Bronchial epithelial cell (primary cell): ENCODE measurements at regions not wholly inside any gene's neighbourhood (a gene's known extent, or its start where the extent isn't known, plus 50 kb on each side); places are given as distances from the start of the nearest gene placed in this dataset.

ENCODE experiments used
- DNase-seq: peaks from one replicate; pipeline ENCODE4 v3.0.0-alpha.2; 2010; ENCODE audit warnings: low read depth
- FAIRE-seq: peaks from 2 replicates; lab custom pipeline; 2011; peaks lifted over from hg19 to GRCh38; lab: Jason Lieb, UNC
- H3K27me3 ChIP-seq: 2 replicates; pipeline ENCODE4 v1.5.1; 2011; ENCODE audit warnings: low read length; ENCODE audit not compliant: control insufficient read depth, insufficient read depth
- H3K36me3 ChIP-seq: 2 replicates; pipeline ENCODE4 v1.5.1; 2011; ENCODE audit warnings: low read length; ENCODE audit not compliant: control insufficient read depth, insufficient read depth
- H3K4me3 ChIP-seq: 2 replicates; pipeline ENCODE4 v1.5.1; 2011; ENCODE audit warnings: mild to moderate bottlenecking, low read depth, low read length, control low read depth
- CTCF ChIP-seq: IDR thresholded peaks from 2 replicates; pipeline ENCODE4 v1.5.1; 2011; ENCODE audit warnings: mild to moderate bottlenecking, moderate library complexity, low read length, control low read depth, inconsistent platforms; ENCODE audit not compliant: insufficient read depth, severe bottlenecking

- no peak for TF ChIP-seq CTCF
- no peaks in the 10 kb centered on the region for H3K27me3 ChIP-seq
- no peaks in the 10 kb centered on the region for H3K36me3 ChIP-seq
Measured at GRCh38 chr10:106338486-106338885, 826.0 kb downstream of the SORCS1 start.

GRCh38 chr10:106336874-106337273 is 827.6 kb downstream of the SORCS1 start:
- FAIRE-seq (no peak), DNase-seq (no peak)
- H3K4me3 ChIP-seq: no peak overlapping the region
- no peak for TF ChIP-seq CTCF
- H3K36me3 ChIP-seq: no peaks in the 10 kb centered on the region
- no peaks in the 10 kb centered on the region for H3K27me3 ChIP-seq

More at GRCh38 chr10:106338486-106338885, 826.0 kb downstream of the SORCS1 start:
- FAIRE-seq (no peak), DNase-seq (no peak)
- H3K4me3 ChIP-seq: no peak overlapping the region

- Histone ChIP-seq H3K36me3 (no peaks in the 10 kb centered on the region), H3K4me3 (no peak overlapping the region), H3K27me3 (no peaks in the 10 kb centered on the region)
- FAIRE-seq (no peak), DNase-seq (no peak)
- no peak for TF ChIP-seq CTCF
Measured at GRCh38 chr10:106327747-106328146, 836.8 kb downstream of the SORCS1 start.

- no peaks in the 10 kb centered on the region for H3K27me3 ChIP-seq
- DNase-seq: no peak
- H3K36me3 ChIP-seq: no peaks in the 10 kb centered on the region
- TF ChIP-seq CTCF: no peak
- no peak for FAIRE-seq
- H3K4me3 ChIP-seq: no peak overlapping the region
Measured at GRCh38 chr10:106320876-106321275, 843.6 kb downstream of the SORCS1 start.

GRCh38 chr10:106320078-106320477 is 844.4 kb downstream of the SORCS1 start:
- H3K27me3 ChIP-seq: no peaks in the 10 kb centered on the region
- no peaks in the 10 kb centered on the region for H3K36me3 ChIP-seq
- DNase-seq: no peak
- FAIRE-seq: no peak
- TF ChIP-seq CTCF: no peak
- H3K4me3 ChIP-seq: no peak overlapping the region

- FAIRE-seq: no peak
- Histone ChIP-seq H3K27me3 (no peaks in the 10 kb centered on the region), H3K36me3 (no peaks in the 10 kb centered on the region), H3K4me3 (no peak overlapping the region)
- no peak for DNase-seq
- TF ChIP-seq CTCF: no peak
Measured at GRCh38 chr10:106317554-106317953, 847.0 kb downstream of the SORCS1 start.
